Large intestine (tissue), 3 donors: ENCODE measurements at regions not wholly inside any gene's neighbourhood (a gene's known extent, or its start where the extent isn't known, plus 50 kb on each side); places are given as distances from the start of the nearest gene placed in this dataset.

ENCODE experiments used
- DNase-seq, 2 donors: peaks; one replicate each; pipeline versions ENCODE4 v3.0.0 to v3.0.0-alpha.2; 2013
- H3K27ac ChIP-seq: one replicate; pipeline ENCODE4 v1.5.1; 2013; ENCODE audit warnings: low read length
- H3K27me3 ChIP-seq: 2 replicates; pipeline ENCODE4 v1.6.1; 2013; ENCODE audit warnings: low read length; ENCODE audit not compliant: control insufficient read depth, insufficient read depth
- H3K36me3 ChIP-seq: 2 replicates; pipeline ENCODE4 v1.6.1; 2013; ENCODE audit warnings: low read length; ENCODE audit not compliant: control insufficient read depth, insufficient read depth
- H3K4me1 ChIP-seq: one replicate; pipeline ENCODE4 v1.6.1; 2013; ENCODE audit warnings: low read length; ENCODE audit not compliant: control insufficient read depth, insufficient read depth
- H3K4me3 ChIP-seq: one replicate; pipeline ENCODE4 v1.5.1; 2013; ENCODE audit warnings: low read length
- H3K9me3 ChIP-seq: one replicate; pipeline ENCODE4 v1.6.1; 2013; ENCODE audit warnings: mild to moderate bottlenecking, low read depth, low read length, moderate library complexity; ENCODE audit not compliant: control insufficient read depth
- WGBS: methylation state at CpG from one replicate; pipeline ENCODE4 v1.1.5; 2013; ENCODE audit warnings: low lambda C conversion rate; ENCODE audit not compliant: insufficient coverage; 5-methylcytosine and 5-hydroxymethylcytosine counted together

DNA sequence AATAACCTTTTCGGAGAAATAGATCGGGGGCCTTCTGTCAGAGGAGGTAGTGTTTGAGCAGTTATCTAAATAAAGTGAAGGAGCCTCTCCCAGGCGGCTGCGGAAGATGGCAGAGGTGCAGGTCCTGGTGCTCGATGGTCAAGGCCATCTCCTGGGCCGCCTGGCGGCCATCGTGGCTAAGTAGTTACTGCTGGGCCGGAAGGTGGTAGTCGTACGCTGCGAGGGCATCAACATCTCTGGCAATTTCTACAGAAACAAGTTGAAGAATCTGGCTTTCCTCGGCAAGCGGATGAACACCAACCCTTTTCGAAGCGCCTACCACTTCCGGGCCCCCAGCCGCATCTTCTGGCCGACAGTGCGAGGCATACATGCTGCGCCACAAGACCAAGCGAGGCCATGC lies 186.1 kb downstream of the KTN1 start:
- H3K9me3 ChIP-seq: no peaks in the 10 kb centered on the region
- no peak overlapping the region for H3K27ac ChIP-seq
- H3K27me3 ChIP-seq: no peaks in the 10 kb centered on the region
- peaks cover 3% of the 10 kb centered on the region for H3K4me1 ChIP-seq
- H3K4me3 ChIP-seq: no peak overlapping the region
- no peaks in the 10 kb centered on the region for H3K36me3 ChIP-seq
- no peak for DNase-seq
- WGBS: 100% methylated on average over 6 of the region's 22 CpGs

DNA sequence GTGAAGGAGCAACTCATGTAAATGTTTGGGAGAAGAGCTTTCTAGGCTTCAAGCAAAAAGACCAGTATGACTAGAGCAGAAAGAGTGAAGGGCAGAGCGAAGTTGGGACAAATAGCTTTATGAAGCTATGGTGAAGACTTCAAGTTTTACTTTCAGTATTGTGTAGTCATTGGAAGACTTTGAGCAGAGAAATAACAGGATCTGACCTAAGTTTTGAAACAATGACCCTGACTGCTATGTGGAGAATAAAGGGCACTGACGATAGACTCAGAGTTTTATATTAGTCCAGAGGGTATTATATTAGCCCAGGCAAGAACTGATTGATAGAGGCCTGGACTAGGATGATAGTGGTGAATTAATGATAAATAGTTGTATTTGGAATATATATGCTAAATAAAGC lies 187.3 kb downstream of the KTN1 start:
- no peak overlapping the region for H3K4me3 ChIP-seq
- no peaks in the 10 kb centered on the region for H3K27me3 ChIP-seq
- WGBS: 76% methylated on average over 2 of the region's 2 CpGs
- H3K36me3 ChIP-seq: no peaks in the 10 kb centered on the region
- H3K9me3 ChIP-seq: no peaks in the 10 kb centered on the region
- peak overlapping the region; percentile 45 for H3K27ac ChIP-seq
- peak; percentile 42 to 79 for DNase-seq
- H3K4me1 ChIP-seq: peaks cover 11% of the 10 kb centered on the region

DNA sequence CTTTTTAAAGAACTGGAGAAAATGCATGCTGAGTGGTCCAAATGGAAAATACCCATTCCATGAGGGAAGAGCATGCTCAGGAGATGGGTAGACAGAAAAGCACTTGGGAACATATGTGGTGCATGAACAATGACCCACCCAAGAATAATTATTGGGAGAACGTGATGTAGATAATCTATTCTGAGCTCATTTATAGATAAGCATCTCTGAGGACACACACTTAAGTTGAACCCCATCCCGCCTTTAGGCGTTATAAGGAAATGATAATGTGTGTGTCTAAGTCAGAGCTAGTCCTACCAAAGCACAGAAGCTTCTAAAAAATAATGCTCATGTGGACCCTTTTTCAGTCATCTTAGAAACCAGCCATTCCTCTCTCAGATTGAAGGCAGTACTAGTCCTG lies 189.9 kb downstream of the KTN1 start:
- Histone ChIP-seq H3K4me1 (peaks cover 31% of the 10 kb centered on the region), H3K4me3 (no peak overlapping the region), H3K9me3 (no peaks in the 10 kb centered on the region), H3K27me3 (no peaks in the 10 kb centered on the region), H3K27ac (no peak overlapping the region), H3K36me3 (no peaks in the 10 kb centered on the region)
- no CpG with 5 or more reads among the region's 3 CpGs for WGBS
- DNase-seq: no peak

DNA sequence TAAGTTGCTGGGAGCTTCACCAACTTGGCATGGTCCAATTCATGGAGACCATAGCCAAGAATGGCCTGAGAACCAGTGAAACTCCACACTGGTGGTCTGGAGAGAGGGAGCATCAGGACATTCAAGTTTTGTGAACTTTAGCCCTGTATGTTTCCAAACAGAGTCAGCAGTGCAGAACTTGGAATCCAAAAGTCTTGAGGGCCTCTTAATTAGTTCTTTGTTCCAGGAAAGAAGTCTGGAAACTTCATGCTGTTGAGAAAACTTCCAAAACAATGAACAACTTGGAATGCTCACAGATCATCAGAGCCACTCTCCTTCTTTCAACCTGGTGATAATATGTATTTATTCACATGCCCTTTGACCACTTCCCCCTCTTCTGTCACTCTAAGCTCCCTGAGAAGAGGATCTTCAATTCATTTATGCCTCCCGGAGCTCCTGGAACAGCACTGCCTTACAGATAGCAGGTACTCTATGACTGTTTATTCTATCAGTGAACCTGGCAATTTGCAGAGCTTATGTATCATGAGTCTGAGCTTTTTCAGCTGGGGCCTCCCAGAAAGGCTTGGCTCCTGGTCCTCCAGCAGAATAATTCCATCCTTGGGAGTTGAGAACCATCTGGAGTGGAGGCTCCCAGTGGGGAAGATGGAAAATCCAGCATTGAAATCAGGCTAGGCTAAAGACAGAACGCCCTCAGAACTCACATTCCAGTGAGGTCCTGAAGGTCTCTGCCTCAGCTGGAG lies 191.4 kb downstream of the KTN1 start:
- WGBS: no CpG with 5 or more reads among the region's 2 CpGs
- no peaks in the 10 kb centered on the region for H3K27me3 ChIP-seq
- no peaks in the 10 kb centered on the region for H3K36me3 ChIP-seq
- H3K27ac ChIP-seq: no peak overlapping the region
- no peak overlapping the region for H3K4me3 ChIP-seq
- no peaks in the 10 kb centered on the region for H3K9me3 ChIP-seq
- peaks cover 33% of the 10 kb centered on the region for H3K4me1 ChIP-seq
- DNase-seq: peak in 1 of 2 donors; percentile 42

DNA sequence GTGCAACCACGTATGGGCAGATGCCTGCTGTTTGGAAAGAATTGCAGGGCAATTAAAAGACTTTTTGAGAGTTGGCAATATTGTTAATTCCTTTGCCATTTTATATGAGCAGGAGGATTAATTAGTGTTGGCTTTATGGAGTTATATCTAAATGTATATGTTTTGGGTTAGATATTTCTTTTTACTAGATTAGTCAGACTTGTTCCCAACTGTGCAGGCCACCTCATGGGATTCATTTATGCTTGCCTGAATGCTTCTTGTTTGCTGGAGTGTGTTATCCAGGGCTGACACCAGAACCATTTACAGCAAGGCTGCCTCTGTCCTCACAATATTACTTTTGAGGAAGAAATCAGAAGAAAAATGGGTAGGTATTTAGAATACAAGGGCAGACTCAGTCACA lies 192.5 kb downstream of the KTN1 start:
- Histone ChIP-seq H3K27ac (no peak overlapping the region), H3K4me3 (no peak overlapping the region), H3K27me3 (no peaks in the 10 kb centered on the region), H3K36me3 (no peaks in the 10 kb centered on the region), H3K4me1 (peaks cover 30% of the 10 kb centered on the region), H3K9me3 (no peaks in the 10 kb centered on the region)
- DNase-seq: no peak
- no CpG with 5 or more reads among the region's 1 CpG for WGBS

DNA sequence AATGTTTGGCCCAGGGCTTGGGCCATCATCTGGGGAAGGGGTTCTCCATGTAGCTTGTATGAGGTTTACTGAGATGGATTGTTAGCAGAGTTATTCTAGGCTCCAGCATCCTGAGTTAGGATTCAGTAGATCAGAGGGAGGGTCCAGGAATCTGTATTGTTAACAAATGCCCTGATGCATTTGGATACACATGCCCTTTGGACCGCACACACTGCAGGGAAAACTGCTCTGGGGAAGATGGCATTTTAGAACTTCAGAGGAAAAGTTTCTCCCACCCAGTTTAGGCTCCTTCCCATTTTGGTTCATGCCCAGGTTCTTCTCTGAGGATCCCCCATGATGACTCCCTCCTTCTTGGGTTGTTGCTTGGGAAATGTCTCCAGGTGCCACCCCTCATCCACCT lies 193.3 kb downstream of the KTN1 start:
- Histone ChIP-seq H3K4me3 (no peak overlapping the region), H3K27me3 (no peaks in the 10 kb centered on the region), H3K27ac (peak overlapping the region; percentile 49), H3K36me3 (no peaks in the 10 kb centered on the region), H3K4me1 (peaks cover 30% of the 10 kb centered on the region), H3K9me3 (no peaks in the 10 kb centered on the region)
- DNase-seq: peak in 1 of 2 donors; percentile 59
- no CpG with 5 or more reads among the region's 1 CpG for WGBS

DNA sequence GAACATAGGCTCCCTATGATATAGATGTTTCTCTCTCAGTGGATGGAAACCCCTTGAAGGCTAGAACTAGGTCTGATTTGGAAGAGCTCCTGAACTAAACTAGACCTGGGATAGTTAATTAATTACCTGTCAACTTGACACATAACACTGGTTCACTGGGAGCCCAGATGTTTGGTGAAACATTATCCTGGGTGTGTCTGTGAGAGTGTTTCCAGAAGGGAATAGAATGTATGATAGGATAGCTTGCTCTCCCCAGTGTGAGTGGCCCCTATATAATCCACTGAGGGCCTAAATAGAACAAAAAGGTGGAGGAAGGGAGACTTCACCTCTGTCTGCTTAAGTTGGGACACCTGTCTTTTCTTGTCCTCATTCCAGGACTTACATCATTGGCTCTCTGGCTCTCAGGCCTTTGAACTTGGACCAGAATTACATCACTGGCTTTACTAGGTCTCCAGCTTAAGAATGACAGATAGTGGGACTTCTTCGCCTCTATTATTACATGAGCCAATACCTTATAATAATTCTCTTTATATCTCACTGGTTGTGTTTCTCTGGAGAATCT lies 194.1 kb downstream of the KTN1 start:
- peak overlapping the region; percentile 49 for H3K27ac ChIP-seq
- no peaks in the 10 kb centered on the region for H3K9me3 ChIP-seq
- DNase-seq: peak; percentile 65 to 87
- H3K4me3 ChIP-seq: no peak overlapping the region
- no peaks in the 10 kb centered on the region for H3K36me3 ChIP-seq
- H3K4me1 ChIP-seq: peaks cover 30% of the 10 kb centered on the region
- no CpG with 5 or more reads among the region's 1 CpG for WGBS
- H3K27me3 ChIP-seq: no peaks in the 10 kb centered on the region

DNA sequence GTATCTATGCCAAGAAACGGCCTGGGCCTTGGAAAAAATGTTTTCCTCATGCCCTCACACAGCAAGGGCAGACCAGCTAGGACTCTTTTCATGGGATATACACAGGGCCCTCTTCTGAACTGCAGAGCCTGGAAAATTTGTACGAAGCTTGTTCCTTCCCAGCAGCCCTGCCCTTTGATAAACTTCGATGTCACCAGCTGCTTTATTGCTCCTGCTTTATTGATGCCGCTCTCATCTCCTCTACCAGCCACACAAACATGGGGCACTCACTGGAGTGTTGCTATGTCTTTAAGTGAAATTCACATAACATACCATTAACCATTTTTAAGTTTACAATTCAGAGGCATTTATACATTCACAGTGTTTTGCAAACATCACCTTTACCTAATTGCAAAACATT lies 197.9 kb downstream of the KTN1 start:
- no peaks in the 10 kb centered on the region for H3K27me3 ChIP-seq
- peak in 1 of 2 donors; percentile 73 for DNase-seq
- peaks cover 21% of the 10 kb centered on the region for H3K4me1 ChIP-seq
- no peaks in the 10 kb centered on the region for H3K36me3 ChIP-seq
- WGBS: no CpG with 5 or more reads among the region's 4 CpGs
- no peak overlapping the region for H3K4me3 ChIP-seq
- H3K27ac ChIP-seq: no peak overlapping the region
- no peaks in the 10 kb centered on the region for H3K9me3 ChIP-seq

DNA sequence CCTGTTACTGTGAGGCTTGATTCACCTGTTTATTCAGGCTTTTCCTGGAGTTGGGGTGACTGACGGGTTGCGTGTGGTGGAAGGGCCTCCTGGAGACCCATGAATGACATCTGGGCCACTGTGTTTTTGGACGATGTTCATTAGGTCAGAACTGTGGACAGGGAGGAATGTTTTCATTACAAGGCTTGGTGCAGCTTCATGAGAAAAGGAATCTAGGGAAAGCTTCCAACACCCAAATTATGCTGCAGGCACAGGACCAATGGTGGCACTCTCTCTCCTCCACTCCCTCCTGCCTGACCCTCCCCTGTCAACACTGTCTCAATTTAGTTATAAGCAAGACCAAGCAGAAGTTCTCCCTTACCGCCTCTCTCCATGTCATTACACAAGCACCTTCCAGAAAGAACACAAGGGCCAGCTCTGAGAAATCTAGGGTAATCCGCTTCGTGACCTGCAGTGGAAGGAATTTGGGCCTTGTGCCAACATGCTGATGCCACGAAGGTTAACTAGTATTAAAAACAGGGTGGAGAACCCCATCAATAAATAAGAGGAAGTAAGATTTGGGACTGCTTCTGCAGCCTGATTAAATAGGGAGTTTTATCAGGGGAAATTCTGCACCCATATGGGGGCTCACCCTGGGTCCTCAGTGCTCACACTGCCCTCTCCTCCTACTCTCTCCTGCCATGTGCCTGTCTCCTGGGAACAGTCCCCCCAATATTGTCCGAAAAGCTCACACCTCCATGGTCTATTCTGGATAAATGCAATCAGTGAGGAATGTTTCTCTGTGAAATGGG lies 200.3 kb downstream of the KTN1 start:
- H3K27ac ChIP-seq: no peak overlapping the region
- no peaks in the 10 kb centered on the region for H3K4me1 ChIP-seq
- no peaks in the 10 kb centered on the region for H3K27me3 ChIP-seq
- no peaks in the 10 kb centered on the region for H3K9me3 ChIP-seq
- no peaks in the 10 kb centered on the region for H3K36me3 ChIP-seq
- peak in 1 of 2 donors; percentile 64 for DNase-seq
- no peak overlapping the region for H3K4me3 ChIP-seq
- WGBS: no CpG with 5 or more reads among the region's 8 CpGs

DNA sequence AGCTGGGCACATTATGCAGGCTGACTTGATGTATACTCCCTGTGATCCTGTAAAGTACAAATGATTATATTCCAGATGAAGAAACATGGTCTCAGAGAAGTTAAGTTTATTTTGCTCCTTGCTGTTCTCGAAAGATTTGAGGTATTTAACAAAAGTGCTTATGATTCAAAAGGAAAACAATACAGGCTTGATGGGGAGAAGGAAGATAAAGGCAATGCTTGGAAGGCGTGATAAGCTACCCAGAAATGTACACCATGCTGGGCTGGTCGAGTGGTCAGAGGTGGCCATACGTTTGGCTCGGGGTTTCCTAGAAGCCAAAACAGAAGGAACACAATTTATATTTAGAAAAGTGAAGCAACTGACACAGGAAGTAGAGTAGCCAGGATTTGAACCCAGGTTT lies 201.0 kb downstream of the KTN1 start:
- Histone ChIP-seq H3K9me3 (no peaks in the 10 kb centered on the region), H3K27ac (no peak overlapping the region)
- 100% methylated on average over 1 of the region's 5 CpGs for WGBS

More for the DNA sequence above, 201.0 kb downstream of the KTN1 start:
- Histone ChIP-seq H3K27me3 (no peaks in the 10 kb centered on the region), H3K4me3 (no peak overlapping the region), H3K36me3 (no peaks in the 10 kb centered on the region), H3K4me1 (no peaks in the 10 kb centered on the region)
- DNase-seq: no peak
